ENCODE measurements at regions not wholly inside any gene's neighbourhood (a gene's known extent, or its start where the extent isn't known, plus 50 kb on each side); places are given as distances from the start of the nearest gene placed in this dataset.
"Not testable (repeated sequence)": the region's sequence is repeated elsewhere in the genome, so short reads cannot be mapped to it uniquely, and the experiment has no call there.

GRCh38 chr2:163132850-163133249 is 294.3 kb upstream of the KCNH7 start:
- no peak overlapping the region for H3K9ac ChIP-seq (ENCODE audit: low read length)
- no peaks in the 10 kb centered on the region for H3K36me3 ChIP-seq (ENCODE audit: insufficient read depth, low read length)
- no peak overlapping the region for H3K4me3 ChIP-seq (ENCODE audit: low read depth in 1 of 2, low read length in 2 of 2)
- H3K27me3 ChIP-seq (ENCODE audit: control insufficient read depth in 1 of 2, insufficient read depth in 2 of 2, low read length in 2 of 2) = no peaks in the 10 kb centered on the region
- no peaks in the 10 kb centered on the region for H3K9me3 ChIP-seq (ENCODE audit: low read length)
- no peak overlapping the region for H3K27ac ChIP-seq (ENCODE audit: low read depth, low read length)
- no peaks in the 10 kb centered on the region for H3K4me1 ChIP-seq (ENCODE audit: insufficient read depth, low read length)

- not testable (repeated sequence) for H3K36me3 ChIP-seq (ENCODE audit: insufficient read depth, low read length); H3K27me3 ChIP-seq (ENCODE audit: control insufficient read depth in 1 of 2, insufficient read depth in 2 of 2, low read length in 2 of 2); H3K27ac ChIP-seq (ENCODE audit: low read depth, low read length); H3K4me3 ChIP-seq (ENCODE audit: low read depth in 1 of 2, low read length in 2 of 2); H3K4me1 ChIP-seq (ENCODE audit: insufficient read depth, low read length); H3K9me3 ChIP-seq (ENCODE audit: low read length); H3K9ac ChIP-seq (ENCODE audit: low read length)
Observed at GRCh38 chr2:163132207-163132606, 293.6 kb upstream of the KCNH7 start.

- Histone ChIP-seq H3K27me3 (ENCODE audit: control insufficient read depth in 1 of 2, insufficient read depth in 2 of 2, low read length in 2 of 2) (no peaks in the 10 kb centered on the region), H3K36me3 (ENCODE audit: insufficient read depth, low read length) (no peaks in the 10 kb centered on the region), H3K4me1 (ENCODE audit: insufficient read depth, low read length) (no peaks in the 10 kb centered on the region), H3K27ac (ENCODE audit: low read depth, low read length) (no peak overlapping the region), H3K4me3 (ENCODE audit: low read depth in 1 of 2, low read length in 2 of 2) (no peak overlapping the region), H3K9me3 (ENCODE audit: low read length) (no peaks in the 10 kb centered on the region), H3K9ac (ENCODE audit: low read length) (no peak overlapping the region)
Observed at GRCh38 chr2:163123526-163123925, 285.0 kb upstream of the KCNH7 start.

- Histone ChIP-seq H3K9me3 (ENCODE audit: low read length) (no peaks in the 10 kb centered on the region), H3K4me3 (ENCODE audit: low read depth in 1 of 2, low read length in 2 of 2) (no peak overlapping the region), H3K27ac (ENCODE audit: low read depth, low read length) (no peak overlapping the region), H3K36me3 (ENCODE audit: insufficient read depth, low read length) (no peaks in the 10 kb centered on the region), H3K27me3 (ENCODE audit: control insufficient read depth in 1 of 2, insufficient read depth in 2 of 2, low read length in 2 of 2) (no peaks in the 10 kb centered on the region), H3K4me1 (ENCODE audit: insufficient read depth, low read length) (no peaks in the 10 kb centered on the region), H3K9ac (ENCODE audit: low read length) (no peak overlapping the region)
Observed at GRCh38 chr2:163122257-163122656, 283.7 kb upstream of the KCNH7 start.

- no peak overlapping the region for H3K4me3 ChIP-seq (ENCODE audit: low read depth in 1 of 2, low read length in 2 of 2)
- no peak overlapping the region for H3K9ac ChIP-seq (ENCODE audit: low read length)
- no peaks in the 10 kb centered on the region for H3K36me3 ChIP-seq (ENCODE audit: insufficient read depth, low read length)
- no peaks in the 10 kb centered on the region for H3K9me3 ChIP-seq (ENCODE audit: low read length)
- H3K27me3 ChIP-seq (ENCODE audit: control insufficient read depth in 1 of 2, insufficient read depth in 2 of 2, low read length in 2 of 2) = no peaks in the 10 kb centered on the region
- no peaks in the 10 kb centered on the region for H3K4me1 ChIP-seq (ENCODE audit: insufficient read depth, low read length)
- H3K27ac ChIP-seq (ENCODE audit: low read depth, low read length) = no peak overlapping the region
Observed at GRCh38 chr2:163121483-163121882, 282.9 kb upstream of the KCNH7 start.

GRCh38 chr2:163119966-163120365 is 281.4 kb upstream of the KCNH7 start:
- Histone ChIP-seq H3K36me3 (ENCODE audit: insufficient read depth, low read length) (no peaks in the 10 kb centered on the region), H3K27me3 (ENCODE audit: control insufficient read depth in 1 of 2, insufficient read depth in 2 of 2, low read length in 2 of 2) (no peaks in the 10 kb centered on the region), H3K4me1 (ENCODE audit: insufficient read depth, low read length) (no peaks in the 10 kb centered on the region), H3K9me3 (ENCODE audit: low read length) (no peaks in the 10 kb centered on the region), H3K9ac (ENCODE audit: low read length) (no peak overlapping the region), H3K4me3 (ENCODE audit: low read depth in 1 of 2, low read length in 2 of 2) (no peak overlapping the region), H3K27ac (ENCODE audit: low read depth, low read length) (no peak overlapping the region)

GRCh38 chr2:163086940-163087339 is 248.4 kb upstream of the KCNH7 start:
- H3K27ac ChIP-seq (ENCODE audit: low read depth, low read length) = no peak overlapping the region
- no peaks in the 10 kb centered on the region for H3K4me1 ChIP-seq (ENCODE audit: insufficient read depth, low read length)
- H3K9me3 ChIP-seq (ENCODE audit: low read length) = no peaks in the 10 kb centered on the region
- no peak overlapping the region for H3K9ac ChIP-seq (ENCODE audit: low read length)
- no peaks in the 10 kb centered on the region for H3K27me3 ChIP-seq (ENCODE audit: control insufficient read depth in 1 of 2, insufficient read depth in 2 of 2, low read length in 2 of 2)
- no peaks in the 10 kb centered on the region for H3K36me3 ChIP-seq (ENCODE audit: insufficient read depth, low read length)
- no peak overlapping the region for H3K4me3 ChIP-seq (ENCODE audit: low read depth in 1 of 2, low read length in 2 of 2)

GRCh38 chr2:163085366-163086024 is 246.9 kb upstream of the KCNH7 start:
- H3K27me3 ChIP-seq (ENCODE audit: control insufficient read depth in 1 of 2, insufficient read depth in 2 of 2, low read length in 2 of 2); H3K27ac ChIP-seq (ENCODE audit: low read depth, low read length); H3K4me1 ChIP-seq (ENCODE audit: insufficient read depth, low read length); H3K36me3 ChIP-seq (ENCODE audit: insufficient read depth, low read length); H3K4me3 ChIP-seq (ENCODE audit: low read depth in 1 of 2, low read length in 2 of 2); H3K9me3 ChIP-seq (ENCODE audit: low read length); H3K9ac ChIP-seq (ENCODE audit: low read length): not testable (repeated sequence)

GRCh38 chr2:163081754-163082153 is 243.2 kb upstream of the KCNH7 start:
- no peaks in the 10 kb centered on the region for H3K27me3 ChIP-seq (ENCODE audit: control insufficient read depth in 1 of 2, insufficient read depth in 2 of 2, low read length in 2 of 2)
- H3K36me3 ChIP-seq (ENCODE audit: insufficient read depth, low read length) = no peaks in the 10 kb centered on the region
- H3K4me3 ChIP-seq (ENCODE audit: low read depth in 1 of 2, low read length in 2 of 2) = no peak overlapping the region
- H3K4me1 ChIP-seq (ENCODE audit: insufficient read depth, low read length) = no peaks in the 10 kb centered on the region
- H3K9ac ChIP-seq (ENCODE audit: low read length) = no peak overlapping the region
- no peaks in the 10 kb centered on the region for H3K9me3 ChIP-seq (ENCODE audit: low read length)
- no peak overlapping the region for H3K27ac ChIP-seq (ENCODE audit: low read depth, low read length)

- H3K27me3 ChIP-seq (ENCODE audit: control insufficient read depth in 1 of 2, insufficient read depth in 2 of 2, low read length in 2 of 2) = no peaks in the 10 kb centered on the region
- H3K4me3 ChIP-seq (ENCODE audit: low read depth in 1 of 2, low read length in 2 of 2) = no peak overlapping the region
- no peaks in the 10 kb centered on the region for H3K4me1 ChIP-seq (ENCODE audit: insufficient read depth, low read length)
- no peak overlapping the region for H3K9ac ChIP-seq (ENCODE audit: low read length)
- no peak overlapping the region for H3K27ac ChIP-seq (ENCODE audit: low read depth, low read length)
- no peaks in the 10 kb centered on the region for H3K36me3 ChIP-seq (ENCODE audit: insufficient read depth, low read length)
- H3K9me3 ChIP-seq (ENCODE audit: low read length) = no peaks in the 10 kb centered on the region
Observed at GRCh38 chr2:163077241-163077640, 238.7 kb upstream of the KCNH7 start.

- H3K4me3 ChIP-seq (ENCODE audit: low read depth in 1 of 2, low read length in 2 of 2) = no peak overlapping the region
- H3K36me3 ChIP-seq (ENCODE audit: insufficient read depth, low read length) = no peaks in the 10 kb centered on the region
- H3K4me1 ChIP-seq (ENCODE audit: insufficient read depth, low read length) = no peaks in the 10 kb centered on the region
- H3K9me3 ChIP-seq (ENCODE audit: low read length) = no peaks in the 10 kb centered on the region
- no peak overlapping the region for H3K27ac ChIP-seq (ENCODE audit: low read depth, low read length)
- H3K27me3 ChIP-seq (ENCODE audit: control insufficient read depth in 1 of 2, insufficient read depth in 2 of 2, low read length in 2 of 2) = no peaks in the 10 kb centered on the region
- H3K9ac ChIP-seq (ENCODE audit: low read length) = no peak overlapping the region
Observed at GRCh38 chr2:163066085-163066484, 227.5 kb upstream of the KCNH7 start.

- Histone ChIP-seq H3K36me3 (ENCODE audit: insufficient read depth, low read length) (no peaks in the 10 kb centered on the region), H3K4me1 (ENCODE audit: insufficient read depth, low read length) (no peaks in the 10 kb centered on the region), H3K27ac (ENCODE audit: low read depth, low read length) (no peak overlapping the region), H3K9ac (ENCODE audit: low read length) (no peak overlapping the region), H3K9me3 (ENCODE audit: low read length) (no peaks in the 10 kb centered on the region), H3K4me3 (ENCODE audit: low read depth in 1 of 2, low read length in 2 of 2) (no peak overlapping the region), H3K27me3 (ENCODE audit: control insufficient read depth in 1 of 2, insufficient read depth in 2 of 2, low read length in 2 of 2) (no peaks in the 10 kb centered on the region)
Observed at GRCh38 chr2:163062524-163062923, 224.0 kb upstream of the KCNH7 start.

All from muscle layer of colon (tissue), 2 donors.